Endodermal cell (in vitro differentiated cells): ENCODE measurements at regions not wholly inside any gene's neighbourhood (a gene's known extent, or its start where the extent isn't known, plus 50 kb on each side); places are given as distances from the start of the nearest gene placed in this dataset.

Experiments used
- DNase-seq: peaks from one replicate; pipeline ENCODE4 v3.0.0-alpha.2; 2017
- H3K27ac ChIP-seq: 2 replicates; pipeline ENCODE4 v1.5.1; 2013; ENCODE audit warnings: mild to moderate bottlenecking, low read depth, low read length, moderate library complexity
- H3K27me3 ChIP-seq: 2 replicates; pipeline ENCODE4 v1.6.1; 2013; ENCODE audit warnings: mild to moderate bottlenecking, low read length, moderate library complexity; ENCODE audit not compliant: insufficient read depth, control insufficient read depth, poor library complexity, severe bottlenecking
- H3K36me3 ChIP-seq: 2 replicates; pipeline ENCODE4 v1.7.0; 2013; ENCODE audit warnings: mild to moderate bottlenecking, low read length, moderate library complexity; ENCODE audit not compliant: control insufficient read depth, insufficient read depth
- H3K4me1 ChIP-seq: one replicate; pipeline ENCODE4 v1.7.0; 2013; ENCODE audit warnings: low read length; ENCODE audit not compliant: control insufficient read depth, insufficient read depth
- H3K4me3 ChIP-seq: 2 replicates; pipeline ENCODE4 v1.5.1; 2013; ENCODE audit warnings: mild to moderate bottlenecking, low read length, moderate library complexity
- H3K9ac ChIP-seq: 2 replicates; pipeline ENCODE4 v1.6.1; 2013; ENCODE audit warnings: mild to moderate bottlenecking, low read length, moderate library complexity; ENCODE audit not compliant: poor library complexity, severe bottlenecking; ENCODE audit errors: extremely low read depth
- H3K9me3 ChIP-seq: 2 replicates; pipeline ENCODE4 v1.6.1; 2013; ENCODE audit warnings: mild to moderate bottlenecking, low read length, moderate library complexity; ENCODE audit not compliant: control insufficient read depth
- H3K27ac Mint-ChIP-seq: 2 replicates; pipeline ENCODE4 v1.8.0; 2020; ENCODE audit warnings: mixed read lengths
- H3K27me3 Mint-ChIP-seq: 2 replicates; pipeline ENCODE4 v1.8.0; 2021; ENCODE audit warnings: mild to moderate bottlenecking, mixed read lengths; ENCODE audit not compliant: insufficient read depth
- H3K36me3 Mint-ChIP-seq: 2 replicates; pipeline ENCODE4 v1.8.0; 2020; ENCODE audit warnings: low read depth, mixed read lengths
- H3K4me1 Mint-ChIP-seq: 2 replicates; pipeline ENCODE4 v1.8.0; 2020; ENCODE audit warnings: mixed read lengths
- H3K4me3 Mint-ChIP-seq: 2 replicates; pipeline ENCODE4 v1.8.0; 2020; ENCODE audit warnings: mild to moderate bottlenecking, moderate library complexity, mixed read lengths
- H3K9me3 Mint-ChIP-seq: 2 replicates; pipeline ENCODE4 v1.8.0; 2020; ENCODE audit warnings: mild to moderate bottlenecking, mixed read lengths
- CTCF ChIP-seq: fragments of 200-600 bp; sonication (generic); conservative IDR thresholded peaks from 2 replicates; pipeline ENCODE4 v1.5.0; 2021; ENCODE audit warnings: antibody characterized with exemption, mild to moderate bottlenecking
- WGBS, 2 experiments: methylation state at CpG; one replicate each; pipeline versions ENCODE4 v1.1.5 to v1.1.7; 2013; ENCODE audit warnings: missing lambda C conversion rate in 2 of 2, mixed read lengths in 1 of 2; ENCODE audit not compliant: insufficient coverage in 1 of 2, insufficient read length in 1 of 2; 5-methylcytosine and 5-hydroxymethylcytosine counted together

- H3K4me3 Mint-ChIP-seq, result no peak overlapping the region
- no peak for DNase-seq
- H3K9me3 Mint-ChIP-seq, result no peaks in the 10 kb centered on the region
- H3K27ac Mint-ChIP-seq, result no peak overlapping the region
- no peaks in the 10 kb centered on the region for H3K36me3 ChIP-seq
- no peak overlapping the region for H3K9ac ChIP-seq
- H3K27ac ChIP-seq, result no peak overlapping the region
- no peaks in the 10 kb centered on the region for H3K4me1 Mint-ChIP-seq
- no peak overlapping the region for H3K4me3 ChIP-seq
- H3K27me3 Mint-ChIP-seq, result no peaks in the 10 kb centered on the region
- no peak for TF ChIP-seq CTCF
- no peaks in the 10 kb centered on the region for H3K9me3 ChIP-seq
- 91 to 93% methylated on average over 7 to 9 of the region's 9 CpGs for whole genome bisulfite sequencing, 2 experiments
- no peaks in the 10 kb centered on the region for H3K27me3 ChIP-seq
- H3K36me3 Mint-ChIP-seq, result no peaks in the 10 kb centered on the region
- H3K4me1 ChIP-seq, result no peaks in the 10 kb centered on the region
Measured at GRCh38 chr18:78792094-78792493, 187.5 kb upstream of the SALL3 start.

- H3K4me1 Mint-ChIP-seq, result no peaks in the 10 kb centered on the region
- 90 to 97% methylated on average over 10 to 18 of the region's 20 CpGs for WGBS, 2 experiments
- H3K4me3 ChIP-seq, result no peak overlapping the region
Measured at GRCh38 chr18:78792736-78793135, 186.9 kb upstream of the SALL3 start.

GRCh38 chr18:78793313-78794070, 186.1 kb upstream of the SALL3 start:
- no peak overlapping the region for H3K4me3 ChIP-seq
- H3K9ac ChIP-seq, result no peak overlapping the region
- no peaks in the 10 kb centered on the region for H3K36me3 Mint-ChIP-seq
- no peak overlapping the region for H3K27ac Mint-ChIP-seq
- no peaks in the 10 kb centered on the region for H3K9me3 ChIP-seq
- DNase-seq, result peak; percentile 71
- H3K4me3 Mint-ChIP-seq, result no peak overlapping the region
- H3K27ac ChIP-seq, result no peak overlapping the region
- H3K36me3 ChIP-seq, result no peaks in the 10 kb centered on the region
- no peaks in the 10 kb centered on the region for H3K27me3 ChIP-seq
- H3K27me3 Mint-ChIP-seq, result no peaks in the 10 kb centered on the region
- TF ChIP-seq CTCF, result no peak
- no peaks in the 10 kb centered on the region for H3K4me1 ChIP-seq
- 83 to 88% methylated on average over 17 to 19 of the region's 19 CpGs for WGBS, 2 experiments
- no peaks in the 10 kb centered on the region for H3K9me3 Mint-ChIP-seq
- no peaks in the 10 kb centered on the region for H3K4me1 Mint-ChIP-seq

More at GRCh38 chr18:78792736-78793135, 186.9 kb upstream of the SALL3 start:
- Mint-ChIP-seq H3K9me3 (no peaks in the 10 kb centered on the region), H3K27ac (no peak overlapping the region), H3K36me3 (no peaks in the 10 kb centered on the region), H3K4me3 (no peak overlapping the region), H3K27me3 (no peaks in the 10 kb centered on the region)
- Histone ChIP-seq H3K9me3 (no peaks in the 10 kb centered on the region), H3K9ac (no peak overlapping the region), H3K27me3 (no peaks in the 10 kb centered on the region), H3K27ac (no peak overlapping the region), H3K36me3 (no peaks in the 10 kb centered on the region), H3K4me1 (no peaks in the 10 kb centered on the region)
- no peak for DNase-seq
- no peak for TF ChIP-seq CTCF
